ENCODE measurements at regions not wholly inside any gene's neighbourhood (a gene's known extent, or its start where the extent isn't known, plus 50 kb on each side); places are given as distances from the start of the nearest gene placed in this dataset.

- no peak for DNase-seq
- Mint-ChIP-seq H3K4me1 (ENCODE audit: low read depth) (peaks cover 14% of the 10 kb centered on the region), H3K9me3 (no peaks in the 10 kb centered on the region), H3K27ac (no peak overlapping the region), H3K27me3 (ENCODE audit: insufficient read depth) (no peaks in the 10 kb centered on the region; the same call in 1 of the 2 replicates), H3K36me3 (ENCODE audit: low read depth) (no peaks in the 10 kb centered on the region), H3K4me3 (no peak overlapping the region)
- TF ChIP-seq CTCF (IDR thresholded peaks at IDR 0.05) = no peak
These were observed 380.6 kb downstream of the FBXO15 start for GRCh38 chr18:73766910-73767515.

DNA sequence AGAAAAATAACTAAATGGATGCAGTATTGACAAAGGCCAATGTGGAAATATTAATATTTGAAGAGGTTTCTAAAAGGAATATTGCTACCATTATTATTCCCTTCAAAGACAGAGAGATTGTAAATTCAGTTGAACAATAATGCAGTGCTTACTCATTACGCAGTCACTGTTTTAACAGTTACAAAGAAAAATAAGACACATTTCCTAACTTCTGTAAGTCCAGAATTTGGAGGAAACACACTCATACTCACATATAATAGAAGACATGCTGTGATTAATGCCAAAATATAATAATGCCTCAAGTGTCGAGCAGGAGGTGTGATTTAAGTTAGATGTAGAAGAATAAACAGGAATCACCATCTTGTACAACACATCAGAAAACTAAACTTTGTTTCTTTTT is 389.2 kb downstream of the FBXO15 start:
- Mint-ChIP-seq H3K9me3 (no peaks in the 10 kb centered on the region), H3K4me1 (ENCODE audit: low read depth) (peaks cover 33% of the 10 kb centered on the region), H3K27me3 (ENCODE audit: insufficient read depth) (no peaks in the 10 kb centered on the region), H3K36me3 (ENCODE audit: low read depth) (no peaks in the 10 kb centered on the region), H3K27ac (no peak overlapping the region), H3K4me3 (no peak overlapping the region)
- no peak for TF ChIP-seq CTCF (IDR thresholded peaks at IDR 0.05)
- peak; percentile 23 for DNase-seq

DNA sequence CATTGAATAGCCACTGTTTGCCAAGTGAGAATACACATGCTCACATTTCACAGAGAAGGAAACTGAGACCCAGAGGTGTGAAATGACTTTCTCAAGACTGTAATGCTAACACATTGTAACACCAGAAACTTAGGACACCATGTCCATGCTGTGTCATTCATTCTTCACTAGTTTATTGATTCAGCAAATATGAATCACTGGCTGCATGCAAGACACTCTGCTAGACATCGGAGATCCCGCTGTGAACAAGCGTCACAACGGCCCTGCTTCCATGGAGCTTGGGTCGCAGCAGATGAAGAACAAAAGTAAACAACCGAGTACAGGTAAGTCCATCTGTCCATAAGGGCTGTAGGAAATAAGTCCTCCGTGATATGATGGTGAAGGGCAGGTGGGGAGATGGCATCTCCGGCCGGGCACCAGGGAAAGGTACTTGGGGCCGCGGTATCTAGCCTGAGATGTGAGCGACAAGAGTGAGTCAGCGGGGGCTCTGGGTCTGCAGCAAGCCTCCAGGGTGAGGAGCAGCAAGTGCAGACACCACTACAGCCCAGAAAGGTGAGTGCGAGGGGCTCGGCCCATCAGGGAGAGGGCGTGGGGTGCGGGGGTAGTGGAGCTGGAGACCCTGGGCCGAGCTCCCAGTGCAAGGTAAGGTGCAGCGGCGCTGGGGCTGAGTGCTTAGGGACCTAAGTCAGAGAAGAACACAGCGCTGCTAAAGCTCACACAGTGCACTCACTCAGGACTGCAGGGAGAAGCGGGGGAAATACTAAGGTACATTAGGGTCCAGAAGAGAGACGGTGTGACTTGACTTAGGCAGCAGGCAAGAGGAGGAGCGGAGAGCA is 391.2 kb downstream of the FBXO15 start:
- no peaks in the 10 kb centered on the region for H3K9me3 Mint-ChIP-seq
- H3K4me3 Mint-ChIP-seq = no peak overlapping the region
- peaks cover 51% of the 10 kb centered on the region for H3K4me1 Mint-ChIP-seq (ENCODE audit: low read depth)
- H3K27me3 Mint-ChIP-seq (ENCODE audit: insufficient read depth) = no peaks in the 10 kb centered on the region; the same call in 1 of the 2 replicates
- DNase-seq = no peak
- no peak for TF ChIP-seq CTCF (IDR thresholded peaks at IDR 0.05)
- H3K27ac Mint-ChIP-seq = no peak overlapping the region
- H3K36me3 Mint-ChIP-seq (ENCODE audit: low read depth) = no peaks in the 10 kb centered on the region

- no peak overlapping the region; the same call in 1 of the 2 replicates for H3K4me3 Mint-ChIP-seq
- no peak for TF ChIP-seq CTCF (IDR thresholded peaks at IDR 0.05)
- H3K36me3 Mint-ChIP-seq (ENCODE audit: low read depth) = no peaks in the 10 kb centered on the region
- H3K4me1 Mint-ChIP-seq (ENCODE audit: low read depth) = peaks cover 54% of the 10 kb centered on the region
- no peaks in the 10 kb centered on the region; the same call in 1 of the 2 replicates for H3K27me3 Mint-ChIP-seq (ENCODE audit: insufficient read depth)
- no peak for DNase-seq
- H3K27ac Mint-ChIP-seq = peak overlapping the region; percentile 64; the same call in 1 of the 2 replicates
- H3K9me3 Mint-ChIP-seq = no peaks in the 10 kb centered on the region
These were observed 394.7 kb downstream of the FBXO15 start for GRCh38 chr18:73752965-73753364.

GRCh38 chr18:73752546-73752945 is 395.1 kb downstream of the FBXO15 start:
- H3K27ac Mint-ChIP-seq = peak overlapping the region; percentile 64
- no peak overlapping the region; the same call in 1 of the 2 replicates for H3K4me3 Mint-ChIP-seq
- peaks cover 50% of the 10 kb centered on the region for H3K4me1 Mint-ChIP-seq (ENCODE audit: low read depth)
- H3K27me3 Mint-ChIP-seq (ENCODE audit: insufficient read depth) = no peaks in the 10 kb centered on the region; the same call in 1 of the 2 replicates
- H3K9me3 Mint-ChIP-seq = no peaks in the 10 kb centered on the region
- DNase-seq = peak; percentile 57
- no peak for TF ChIP-seq CTCF (IDR thresholded peaks at IDR 0.05)
- no peaks in the 10 kb centered on the region for H3K36me3 Mint-ChIP-seq (ENCODE audit: low read depth)

Data from HFFc6 (cell line).